WTC11 (cell line): ENCODE measurements at regions not wholly inside any gene's neighbourhood (a gene's known extent, or its start where the extent isn't known, plus 50 kb on each side); places are given as distances from the start of the nearest gene placed in this dataset.
A peak's percentile ranks its signal among the peaks of the same experiment; 100 is the strongest.

Experiments used
- ATAC-seq: fragments of 200-7000 bp; cut with Tn5 transposase; 2 replicates; pipeline ENCODE4 v1.10.0; 2021; ENCODE audit warnings: mild to moderate bottlenecking, moderate library complexity
- CTCF ChIA-PET: fragments of 300-600 bp; sonication (Branson Sonifier 250); formaldehyde crosslinking; loops from one replicate; lab custom pipeline; 2021; ENCODE audit warnings: antibody characterized with exemption; lab: Charles Lee
- POLR2A ChIA-PET: fragments of 350-600 bp; sonication (Branson Sonifier 250); formaldehyde crosslinking; loops from one replicate; lab custom pipeline; 2021; ENCODE audit warnings: antibody characterized with exemption; lab: Charles Lee
- DNase-seq: peaks from one replicate; pipeline ENCODE4 v3.0.0; 2021; ENCODE audit warnings: low spot score
- H3K27ac Mint-ChIP-seq: 2 replicates; pipeline ENCODE4 v1.8.0; 2021; ENCODE audit warnings: mixed read lengths
- H3K27me3 Mint-ChIP-seq: 2 replicates; pipeline ENCODE4 v1.8.0; 2021; ENCODE audit warnings: low read depth, mild to moderate bottlenecking, moderate library complexity, mixed read lengths
- H3K36me3 Mint-ChIP-seq: 2 replicates; pipeline ENCODE4 v1.8.0; 2021; ENCODE audit warnings: mixed read lengths
- H3K4me1 Mint-ChIP-seq: 2 replicates; pipeline ENCODE4 v1.8.0; 2022; ENCODE audit warnings: mixed read lengths
- H3K4me3 Mint-ChIP-seq: 2 replicates; pipeline ENCODE4 v1.8.0; 2021; ENCODE audit warnings: mild to moderate bottlenecking, moderate library complexity, mixed read lengths
- H3K9me3 Mint-ChIP-seq: 2 replicates; pipeline ENCODE4 v1.8.0; 2021; ENCODE audit warnings: mixed read lengths
- CBFB ChIP-seq: sonication (generic); formaldehyde crosslinking; IDR thresholded peaks from 2 replicates; pipeline ENCODE4 v1.8.1; 2022; ENCODE audit warnings: mild to moderate bottlenecking, low read depth, missing genetic modification reagents
- EMX1 ChIP-seq: fragments of 250-450 bp; sonication (Bioruptor Pico); IDR thresholded peaks from 2 replicates; pipeline ENCODE4 v1.8.0; 2021; ENCODE audit warnings: mild to moderate bottlenecking
- ETV6 ChIP-seq: sonication (generic); formaldehyde crosslinking; IDR thresholded peaks from 2 replicates; pipeline ENCODE4 v1.8.1; 2022; ENCODE audit warnings: mild to moderate bottlenecking, missing genetic modification reagents
- FOXK1 ChIP-seq: sonication (generic); formaldehyde crosslinking; IDR thresholded peaks from 2 replicates; pipeline ENCODE4 v1.8.0; 2022; ENCODE audit warnings: mild to moderate bottlenecking, moderate library complexity, missing genetic modification reagents
- GTF2I ChIP-seq: fragments of 250-450 bp; sonication (Bioruptor Pico); conservative IDR thresholded peaks from 2 replicates; pipeline ENCODE4 v1.4.0; 2021; ENCODE audit warnings: mild to moderate bottlenecking
- IRF2 ChIP-seq: sonication (generic); formaldehyde crosslinking; IDR thresholded peaks from 2 replicates; pipeline ENCODE4 v1.8.0; 2022; ENCODE audit warnings: low read depth, missing genetic modification reagents, borderline replicate concordance
- KAT7 ChIP-seq: sonication (generic); formaldehyde crosslinking; IDR thresholded peaks from 2 replicates; pipeline ENCODE4 v1.8.1; 2023; ENCODE audit warnings: missing genetic modification reagents, mild to moderate bottlenecking, borderline replicate concordance
- NFE2L1 ChIP-seq: sonication (generic); formaldehyde crosslinking; IDR thresholded peaks from 2 replicates; pipeline ENCODE4 v1.8.1; 2023; ENCODE audit warnings: missing genetic modification reagents
- NFYB ChIP-seq: sonication (generic); formaldehyde crosslinking; conservative IDR thresholded peaks from 2 replicates; pipeline ENCODE4 v1.8.0; 2022; ENCODE audit warnings: low read depth, missing genetic modification reagents
- NR1H2 ChIP-seq: sonication (generic); formaldehyde crosslinking; IDR thresholded peaks from 2 replicates; pipeline ENCODE4 v1.9.0; 2021; ENCODE audit warnings: mild to moderate bottlenecking, moderate library complexity, missing genetic modification reagents
- SOX15 ChIP-seq: fragments of 250-450 bp; sonication (Bioruptor Pico); IDR thresholded peaks from 2 replicates; pipeline ENCODE4 v1.9.0; 2021; ENCODE audit warnings: mild to moderate bottlenecking
- ZNF219 ChIP-seq: sonication (generic); formaldehyde crosslinking; IDR thresholded peaks from 2 replicates; pipeline ENCODE4 v1.8.0; 2023; ENCODE audit warnings: missing genetic modification reagents, mild to moderate bottlenecking, borderline replicate concordance
- TF ChIP-seq, protein P1 (sequence below): sonication (generic); formaldehyde crosslinking; IDR thresholded peaks from 2 replicates; pipeline ENCODE4 v1.8.0; 2023; ENCODE audit warnings: missing genetic modification reagents, mild to moderate bottlenecking, borderline replicate concordance
- TF ChIP-seq, protein P2 (sequence below): sonication (generic); formaldehyde crosslinking; IDR thresholded peaks from 2 replicates; pipeline ENCODE4 v1.8.1; 2023; ENCODE audit warnings: mild to moderate bottlenecking, missing genetic modification reagents
- TF ChIP-seq, protein P3 (sequence below): sonication (generic); formaldehyde crosslinking; IDR thresholded peaks from 2 replicates; pipeline ENCODE4 v1.8.1; 2022; ENCODE audit warnings: low read depth, missing genetic modification reagents, borderline replicate concordance
- TF ChIP-seq, protein P4 (sequence below): sonication (generic); formaldehyde crosslinking; IDR thresholded peaks from 2 replicates; pipeline ENCODE4 v1.8.0; 2022; ENCODE audit warnings: mild to moderate bottlenecking, missing genetic modification reagents
- TF ChIP-seq, protein P5 (sequence below): sonication (generic); formaldehyde crosslinking; IDR thresholded peaks from 2 replicates; pipeline ENCODE4 v1.8.1; 2022; ENCODE audit warnings: missing genetic modification reagents, borderline replicate concordance
- TF ChIP-seq, protein P6 (sequence below): sonication (generic); formaldehyde crosslinking; IDR thresholded peaks from 2 replicates; pipeline ENCODE4 v1.8.1; 2023; ENCODE audit warnings: mild to moderate bottlenecking, missing genetic modification reagents, moderate library complexity
- TF ChIP-seq, protein P7 (sequence below): sonication (generic); formaldehyde crosslinking; IDR thresholded peaks from 2 replicates; pipeline ENCODE4 v1.8.1; 2023; ENCODE audit warnings: mild to moderate bottlenecking, missing genetic modification reagents

DNA sequence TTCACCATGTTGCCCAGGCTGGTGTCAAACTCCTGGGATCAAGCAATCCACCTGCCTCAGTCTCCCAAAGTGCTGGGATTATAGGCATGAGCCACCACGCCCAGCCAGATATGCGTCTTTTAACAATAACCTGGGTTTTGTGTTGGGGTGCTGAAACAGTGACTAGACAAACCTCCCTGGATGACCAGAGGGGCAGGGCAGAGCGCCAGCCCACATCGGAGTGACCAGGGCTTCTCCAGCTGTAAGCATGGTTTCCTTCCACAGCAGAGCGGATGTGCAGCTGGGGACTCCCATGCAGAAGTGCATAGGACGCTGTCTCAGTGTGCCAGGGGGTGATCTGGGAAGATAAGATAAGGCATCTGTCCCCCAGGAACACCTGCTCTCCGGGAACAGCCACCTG lies 244.9 kb downstream of the IRX2 start:
- H3K36me3 Mint-ChIP-seq: no peaks in the 10 kb centered on the region; the same call in 1 of the 2 replicates
- H3K4me1 Mint-ChIP-seq: peaks cover 12% of the 10 kb centered on the region
- TF ChIP-seq EMX1 (no peak), FOXK1 (no peak)
- no peak for ATAC-seq
- H3K27me3 Mint-ChIP-seq: no peaks in the 10 kb centered on the region; the same call in 1 of the 2 replicates
- no peak overlapping the region for H3K27ac Mint-ChIP-seq
- no peak overlapping the region for H3K4me3 Mint-ChIP-seq
- POLR2A ChIA-PET: no interaction called here
- peaks cover 22% of the 10 kb centered on the region for H3K9me3 Mint-ChIP-seq
- DNase-seq: no peak
- CTCF ChIA-PET: no interaction called here

DNA sequence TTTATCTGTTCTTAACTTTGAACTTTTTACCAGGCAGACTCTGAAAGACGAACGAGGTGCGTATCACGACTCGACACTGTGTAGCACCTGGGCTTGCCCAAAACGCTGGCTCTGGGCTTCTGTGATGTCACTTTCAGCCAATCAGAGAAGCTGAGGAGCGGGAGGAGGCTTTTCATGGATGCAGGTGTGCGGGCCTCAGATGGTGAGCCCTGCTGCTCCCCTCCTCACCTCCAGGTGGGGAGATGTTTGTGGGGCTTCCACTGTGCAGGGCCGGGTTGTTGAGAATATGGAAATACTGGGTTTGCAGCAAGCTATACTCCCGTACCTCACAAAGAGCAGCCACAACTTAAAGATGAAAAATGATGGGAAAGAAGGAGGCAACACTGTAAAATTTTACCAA lies 246.3 kb downstream of the IRX2 start:
- H3K27me3 Mint-ChIP-seq: no peaks in the 10 kb centered on the region; the same call in 1 of the 2 replicates
- no peak overlapping the region for H3K27ac Mint-ChIP-seq
- DNase-seq (peak; percentile 39), ATAC-seq (peak; percentile 95)
- peaks cover 8% of the 10 kb centered on the region for H3K36me3 Mint-ChIP-seq
- ChIA-PET POLR2A (no interaction called here), CTCF (interaction anchor here (0.6 to 0.9 kb wide), 2 partner anchors 58 to 213 kb away, joined by 3 read pairs; no protein-coding TSS in a partner anchor)
- peaks cover 34% of the 10 kb centered on the region for H3K9me3 Mint-ChIP-seq
- H3K4me1 Mint-ChIP-seq: peaks cover 11% of the 10 kb centered on the region
- no peak overlapping the region for H3K4me3 Mint-ChIP-seq
- TF ChIP-seq KAT7 (CRISPR knock-in tag) (no peak), NR1H2 (CRISPR knock-in tag) (no peak), NFYB (no peak), GTF2I (CRISPR knock-in tag) (no peak), IRF2 (CRISPR knock-in tag) (no peak), FOXK1 (no peak), ZNF219 (CRISPR knock-in tag) (no peak), ETV6 (CRISPR knock-in tag) (no peak), SOX15 (CRISPR knock-in tag) (no peak), NFE2L1 (CRISPR knock-in tag) (no peak), CBFB (CRISPR knock-in tag) (no peak)
- TF ChIP-seq, protein P1, sequence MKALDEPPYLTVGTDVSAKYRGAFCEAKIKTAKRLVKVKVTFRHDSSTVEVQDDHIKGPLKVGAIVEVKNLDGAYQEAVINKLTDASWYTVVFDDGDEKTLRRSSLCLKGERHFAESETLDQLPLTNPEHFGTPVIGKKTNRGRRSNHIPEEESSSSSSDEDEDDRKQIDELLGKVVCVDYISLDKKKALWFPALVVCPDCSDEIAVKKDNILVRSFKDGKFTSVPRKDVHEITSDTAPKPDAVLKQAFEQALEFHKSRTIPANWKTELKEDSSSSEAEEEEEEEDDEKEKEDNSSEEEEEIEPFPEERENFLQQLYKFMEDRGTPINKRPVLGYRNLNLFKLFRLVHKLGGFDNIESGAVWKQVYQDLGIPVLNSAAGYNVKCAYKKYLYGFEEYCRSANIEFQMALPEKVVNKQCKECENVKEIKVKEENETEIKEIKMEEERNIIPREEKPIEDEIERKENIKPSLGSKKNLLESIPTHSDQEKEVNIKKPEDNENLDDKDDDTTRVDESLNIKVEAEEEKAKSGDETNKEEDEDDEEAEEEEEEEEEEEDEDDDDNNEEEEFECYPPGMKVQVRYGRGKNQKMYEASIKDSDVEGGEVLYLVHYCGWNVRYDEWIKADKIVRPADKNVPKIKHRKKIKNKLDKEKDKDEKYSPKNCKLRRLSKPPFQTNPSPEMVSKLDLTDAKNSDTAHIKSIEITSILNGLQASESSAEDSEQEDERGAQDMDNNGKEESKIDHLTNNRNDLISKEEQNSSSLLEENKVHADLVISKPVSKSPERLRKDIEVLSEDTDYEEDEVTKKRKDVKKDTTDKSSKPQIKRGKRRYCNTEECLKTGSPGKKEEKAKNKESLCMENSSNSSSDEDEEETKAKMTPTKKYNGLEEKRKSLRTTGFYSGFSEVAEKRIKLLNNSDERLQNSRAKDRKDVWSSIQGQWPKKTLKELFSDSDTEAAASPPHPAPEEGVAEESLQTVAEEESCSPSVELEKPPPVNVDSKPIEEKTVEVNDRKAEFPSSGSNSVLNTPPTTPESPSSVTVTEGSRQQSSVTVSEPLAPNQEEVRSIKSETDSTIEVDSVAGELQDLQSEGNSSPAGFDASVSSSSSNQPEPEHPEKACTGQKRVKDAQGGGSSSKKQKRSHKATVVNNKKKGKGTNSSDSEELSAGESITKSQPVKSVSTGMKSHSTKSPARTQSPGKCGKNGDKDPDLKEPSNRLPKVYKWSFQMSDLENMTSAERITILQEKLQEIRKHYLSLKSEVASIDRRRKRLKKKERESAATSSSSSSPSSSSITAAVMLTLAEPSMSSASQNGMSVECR: no peak
- TF ChIP-seq, protein P2, sequence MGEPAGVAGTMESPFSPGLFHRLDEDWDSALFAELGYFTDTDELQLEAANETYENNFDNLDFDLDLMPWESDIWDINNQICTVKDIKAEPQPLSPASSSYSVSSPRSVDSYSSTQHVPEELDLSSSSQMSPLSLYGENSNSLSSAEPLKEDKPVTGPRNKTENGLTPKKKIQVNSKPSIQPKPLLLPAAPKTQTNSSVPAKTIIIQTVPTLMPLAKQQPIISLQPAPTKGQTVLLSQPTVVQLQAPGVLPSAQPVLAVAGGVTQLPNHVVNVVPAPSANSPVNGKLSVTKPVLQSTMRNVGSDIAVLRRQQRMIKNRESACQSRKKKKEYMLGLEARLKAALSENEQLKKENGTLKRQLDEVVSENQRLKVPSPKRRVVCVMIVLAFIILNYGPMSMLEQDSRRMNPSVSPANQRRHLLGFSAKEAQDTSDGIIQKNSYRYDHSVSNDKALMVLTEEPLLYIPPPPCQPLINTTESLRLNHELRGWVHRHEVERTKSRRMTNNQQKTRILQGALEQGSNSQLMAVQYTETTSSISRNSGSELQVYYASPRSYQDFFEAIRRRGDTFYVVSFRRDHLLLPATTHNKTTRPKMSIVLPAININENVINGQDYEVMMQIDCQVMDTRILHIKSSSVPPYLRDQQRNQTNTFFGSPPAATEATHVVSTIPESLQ (CRISPR knock-in tag): no peak
- TF ChIP-seq, protein P3, sequence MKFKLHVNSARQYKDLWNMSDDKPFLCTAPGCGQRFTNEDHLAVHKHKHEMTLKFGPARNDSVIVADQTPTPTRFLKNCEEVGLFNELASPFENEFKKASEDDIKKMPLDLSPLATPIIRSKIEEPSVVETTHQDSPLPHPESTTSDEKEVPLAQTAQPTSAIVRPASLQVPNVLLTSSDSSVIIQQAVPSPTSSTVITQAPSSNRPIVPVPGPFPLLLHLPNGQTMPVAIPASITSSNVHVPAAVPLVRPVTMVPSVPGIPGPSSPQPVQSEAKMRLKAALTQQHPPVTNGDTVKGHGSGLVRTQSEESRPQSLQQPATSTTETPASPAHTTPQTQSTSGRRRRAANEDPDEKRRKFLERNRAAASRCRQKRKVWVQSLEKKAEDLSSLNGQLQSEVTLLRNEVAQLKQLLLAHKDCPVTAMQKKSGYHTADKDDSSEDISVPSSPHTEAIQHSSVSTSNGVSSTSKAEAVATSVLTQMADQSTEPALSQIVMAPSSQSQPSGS (CRISPR knock-in tag): no peak
- TF ChIP-seq, protein P4, sequence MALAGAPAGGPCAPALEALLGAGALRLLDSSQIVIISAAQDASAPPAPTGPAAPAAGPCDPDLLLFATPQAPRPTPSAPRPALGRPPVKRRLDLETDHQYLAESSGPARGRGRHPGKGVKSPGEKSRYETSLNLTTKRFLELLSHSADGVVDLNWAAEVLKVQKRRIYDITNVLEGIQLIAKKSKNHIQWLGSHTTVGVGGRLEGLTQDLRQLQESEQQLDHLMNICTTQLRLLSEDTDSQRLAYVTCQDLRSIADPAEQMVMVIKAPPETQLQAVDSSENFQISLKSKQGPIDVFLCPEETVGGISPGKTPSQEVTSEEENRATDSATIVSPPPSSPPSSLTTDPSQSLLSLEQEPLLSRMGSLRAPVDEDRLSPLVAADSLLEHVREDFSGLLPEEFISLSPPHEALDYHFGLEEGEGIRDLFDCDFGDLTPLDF (CRISPR knock-in tag): no peak
- TF ChIP-seq, protein P5, sequence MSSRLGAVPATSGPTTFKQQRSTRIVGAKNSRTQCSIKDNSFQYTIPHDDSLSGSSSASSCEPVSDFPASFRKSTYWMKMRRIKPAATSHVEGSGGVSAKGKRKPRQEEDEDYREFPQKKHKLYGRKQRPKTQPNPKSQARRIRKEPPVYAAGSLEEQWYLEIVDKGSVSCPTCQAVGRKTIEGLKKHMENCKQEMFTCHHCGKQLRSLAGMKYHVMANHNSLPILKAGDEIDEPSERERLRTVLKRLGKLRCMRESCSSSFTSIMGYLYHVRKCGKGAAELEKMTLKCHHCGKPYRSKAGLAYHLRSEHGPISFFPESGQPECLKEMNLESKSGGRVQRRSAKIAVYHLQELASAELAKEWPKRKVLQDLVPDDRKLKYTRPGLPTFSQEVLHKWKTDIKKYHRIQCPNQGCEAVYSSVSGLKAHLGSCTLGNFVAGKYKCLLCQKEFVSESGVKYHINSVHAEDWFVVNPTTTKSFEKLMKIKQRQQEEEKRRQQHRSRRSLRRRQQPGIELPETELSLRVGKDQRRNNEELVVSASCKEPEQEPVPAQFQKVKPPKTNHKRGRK (CRISPR knock-in tag): no peak
- TF ChIP-seq, protein P6, sequence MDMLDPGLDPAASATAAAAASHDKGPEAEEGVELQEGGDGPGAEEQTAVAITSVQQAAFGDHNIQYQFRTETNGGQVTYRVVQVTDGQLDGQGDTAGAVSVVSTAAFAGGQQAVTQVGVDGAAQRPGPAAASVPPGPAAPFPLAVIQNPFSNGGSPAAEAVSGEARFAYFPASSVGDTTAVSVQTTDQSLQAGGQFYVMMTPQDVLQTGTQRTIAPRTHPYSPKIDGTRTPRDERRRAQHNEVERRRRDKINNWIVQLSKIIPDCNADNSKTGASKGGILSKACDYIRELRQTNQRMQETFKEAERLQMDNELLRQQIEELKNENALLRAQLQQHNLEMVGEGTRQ (CRISPR knock-in tag): no peak
- TF ChIP-seq, protein P7, sequence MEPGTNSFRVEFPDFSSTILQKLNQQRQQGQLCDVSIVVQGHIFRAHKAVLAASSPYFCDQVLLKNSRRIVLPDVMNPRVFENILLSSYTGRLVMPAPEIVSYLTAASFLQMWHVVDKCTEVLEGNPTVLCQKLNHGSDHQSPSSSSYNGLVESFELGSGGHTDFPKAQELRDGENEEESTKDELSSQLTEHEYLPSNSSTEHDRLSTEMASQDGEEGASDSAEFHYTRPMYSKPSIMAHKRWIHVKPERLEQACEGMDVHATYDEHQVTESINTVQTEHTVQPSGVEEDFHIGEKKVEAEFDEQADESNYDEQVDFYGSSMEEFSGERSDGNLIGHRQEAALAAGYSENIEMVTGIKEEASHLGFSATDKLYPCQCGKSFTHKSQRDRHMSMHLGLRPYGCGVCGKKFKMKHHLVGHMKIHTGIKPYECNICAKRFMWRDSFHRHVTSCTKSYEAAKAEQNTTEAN (CRISPR knock-in tag): no peak
